HepG2 (cell line): ENCODE measurements at regions not wholly inside any gene's neighbourhood (a gene's known extent, or its start where the extent isn't known, plus 50 kb on each side); places are given as distances from the start of the nearest gene placed in this dataset.

Experiments
- ATAC-seq: fragments of 200-7000 bp; cut with Tn5 transposase; 3 replicates; pipeline ENCODE4 v1.9.1; 2020; ENCODE audit warnings: mild to moderate bottlenecking, moderate library complexity
- BruUV-seq: library from RNA; stranded (reverse); fragments of 400-500 nt; replicated peaks from 2 replicates; lab custom pipeline; 2021; lab: Mats Ljungman, UMichigan
- CTCF ChIA-PET: fragments of 300-600 bp; formaldehyde crosslinking; extraction: SDS; loops from one replicate; lab custom pipeline; 2021; ENCODE audit warnings: low total read pairs, inconsistent platforms, low intra/inter-chr PET ratio; lab: Yijun Ruan, JAX
- POLR2A ChIA-PET: fragments of 350-600 bp; sonication (Branson Sonifier 250); formaldehyde crosslinking; loops from one replicate; lab custom pipeline; 2020; ENCODE audit warnings: antibody characterized with exemption, inconsistent platforms; lab: Yijun Ruan, JAX
- DNase-seq: peaks from one replicate; pipeline ENCODE4 v3.0.0-alpha.2; 2015; ENCODE audit warnings: low spot score
- FAIRE-seq: peaks from 3 replicates; lab custom pipeline; 2011; peaks lifted over from hg19 to GRCh38; lab: Jason Lieb, UNC
- H2AFZ ChIP-seq: one replicate; pipeline ENCODE4 v1.6.1; 2011; ENCODE audit warnings: low read length, inconsistent platforms
- H3K27ac ChIP-seq: fragments of 300-600 bp; 3 replicates; pipeline ENCODE4 v1.8.0; 2011; ENCODE audit warnings: mixed run types, mild to moderate bottlenecking, mixed read lengths, low read length, inconsistent platforms; ENCODE audit not compliant: insufficient read depth; ENCODE audit errors: extremely low read length
- H3K27me3 ChIP-seq, 2 experiments: fragments of 200-600 bp in 1 of 2; 2 replicates in 1 of 2; 3 replicates in 1 of 2; pipeline versions ENCODE4 v1.6.0 to v1.8.0; 2011; ENCODE audit warnings: low read length in 2 of 2, mild to moderate bottlenecking in 2 of 2, moderate library complexity in 2 of 2, inconsistent platforms in 1 of 2; ENCODE audit not compliant: insufficient read depth in 2 of 2, control insufficient read depth in 1 of 2
- H3K36me3 ChIP-seq, 2 experiments: fragments of 200-600 bp in 1 of 2; replicated peaks in 1 of 2; 2 replicates in 1 of 2; 3 replicates in 1 of 2; pipeline versions ENCODE4 v1.5.1 to v1.8.0; 2011; ENCODE audit warnings: low read length in 2 of 2, inconsistent platforms in 1 of 2; ENCODE audit not compliant: insufficient read depth in 2 of 2, control insufficient read depth in 1 of 2
- H3K4me1 ChIP-seq: 2 replicates; pipeline ENCODE4 v1.5.1; 2012; ENCODE audit warnings: low read length, inconsistent platforms; ENCODE audit not compliant: insufficient read depth
- H3K4me2 ChIP-seq: 2 replicates; pipeline ENCODE4 v1.6.0; 2011; ENCODE audit warnings: low read depth, low read length, inconsistent platforms
- H3K4me3 ChIP-seq, 3 experiments: fragments of 200-600 bp in 1 of 3; sonication (generic), shearing (Covaris generic) in 1 of 3; replicated peaks in 1 of 3; 2 replicates each; pipeline ENCODE4 v1.5.1; 2011 to 2016; ENCODE audit warnings: low read length in 3 of 3, inconsistent platforms in 2 of 3, low read depth in 2 of 3, mild to moderate bottlenecking in 2 of 3, control low read depth in 1 of 3, mixed read lengths in 1 of 3; ENCODE audit not compliant: insufficient read depth in 1 of 3
- H3K79me2 ChIP-seq: one replicate; pipeline ENCODE4 v1.6.1; 2011; ENCODE audit warnings: low read length, inconsistent platforms; ENCODE audit not compliant: insufficient read depth
- H3K9ac ChIP-seq: 2 replicates; pipeline ENCODE4 v1.6.0; 2011; ENCODE audit warnings: mild to moderate bottlenecking, low read depth, low read length, inconsistent platforms; ENCODE audit not compliant: insufficient read depth
- H3K9me3 ChIP-seq: 2 replicates; pipeline ENCODE4 v1.5.1; 2012; ENCODE audit warnings: mild to moderate bottlenecking, low read length
- H4K20me1 ChIP-seq: 2 replicates; pipeline ENCODE4 v1.6.0; 2011; ENCODE audit warnings: inconsistent platforms, mild to moderate bottlenecking, low read length, moderate library complexity; ENCODE audit not compliant: insufficient read depth
- ARNT2 ChIP-seq: sonication (generic); formaldehyde crosslinking; IDR thresholded peaks from 2 replicates; pipeline ENCODE4 v1.8.0; 2022; ENCODE audit warnings: mild to moderate bottlenecking, low read depth, missing genetic modification reagents, moderate library complexity
- ATF1 ChIP-seq: IDR thresholded peaks from 2 replicates; pipeline ENCODE4 v1.6.1; 2016; ENCODE audit warnings: mild to moderate bottlenecking, control low read depth
- CREB3 ChIP-seq: sonication (generic); formaldehyde crosslinking; IDR thresholded peaks from 2 replicates; pipeline ENCODE4 v1.5.0; 2020; ENCODE audit warnings: missing genetic modification reagents
- DDIT3 ChIP-seq: sonication (generic); formaldehyde crosslinking; IDR thresholded peaks from 2 replicates; pipeline ENCODE4 v1.4.0; 2020; ENCODE audit warnings: mild to moderate bottlenecking, missing genetic modification reagents
- NR3C1 ChIP-seq: sonication (generic); formaldehyde crosslinking; IDR thresholded peaks from 2 replicates; pipeline ENCODE4 v1.4.0; 2020; ENCODE audit warnings: missing genetic modification reagents
- PHF5A ChIP-seq: IDR thresholded peaks from one replicate; pipeline ENCODE4 v1.6.1; 2018; ENCODE audit warnings: low read depth, missing genetic modification reagents; ENCODE audit not compliant: unreplicated experiment
- SATB2 ChIP-seq: sonication (generic); formaldehyde crosslinking; IDR thresholded peaks from 2 replicates; pipeline ENCODE4 v1.5.0; 2020; ENCODE audit warnings: missing genetic modification reagents
- SUZ12 ChIP-seq: fragments of 150-350 bp; IDR thresholded peaks from 2 replicates; pipeline ENCODE4 v1.6.1; 2014; ENCODE audit warnings: low read depth, low read length
- ZFP91 ChIP-seq: sonication (generic); formaldehyde crosslinking; IDR thresholded peaks from 2 replicates; pipeline ENCODE4 v1.9.0; 2022; ENCODE audit warnings: missing genetic modification reagents, mild to moderate bottlenecking, borderline replicate concordance
- ZHX1 ChIP-seq: sonication (generic); formaldehyde crosslinking; IDR thresholded peaks from 2 replicates; pipeline ENCODE4 v1.8.1; 2022; ENCODE audit warnings: low read depth, mild to moderate bottlenecking, missing genetic modification reagents
- ZNF138 ChIP-seq: sonication (generic); formaldehyde crosslinking; IDR thresholded peaks from 2 replicates; pipeline ENCODE4 v1.5.0; 2020; ENCODE audit warnings: mild to moderate bottlenecking, low read depth, missing genetic modification reagents
- ZNF275 ChIP-seq: sonication (generic); formaldehyde crosslinking; IDR thresholded peaks from 2 replicates; pipeline ENCODE4 v1.8.0; 2022; ENCODE audit warnings: missing genetic modification reagents, mild to moderate bottlenecking, inconsistent platforms, borderline replicate concordance
- ZNF280D ChIP-seq: sonication (generic); formaldehyde crosslinking; IDR thresholded peaks from 2 replicates; pipeline ENCODE4 v1.5.1; 2020; ENCODE audit warnings: mild to moderate bottlenecking, missing genetic modification reagents
- ZNF883 ChIP-seq: sonication (generic); formaldehyde crosslinking; IDR thresholded peaks from 2 replicates; pipeline ENCODE4 v1.5.1; 2020; ENCODE audit warnings: mild to moderate bottlenecking, missing genetic modification reagents; ENCODE audit errors: not compliant biosample characterization
- WGBS: methylation state at CpG from one replicate; pipeline ENCODE4 v1.1.6; 2017; ENCODE audit warnings: low lambda C conversion rate; 5-methylcytosine and 5-hydroxymethylcytosine counted together
- in situ Hi-C: cut with HindIII; loops from 2 replicates; pipeline ENCODE4 v1.10.0; 2017; ENCODE audit warnings: low pct_unique_long_range_greater_than_20kb; ENCODE audit not compliant: extremely low pct_ligation_motif_present
- intact Hi-C: fragments of 100-400 bp; cut with micrococcal nuclease; formaldehyde crosslinking; loops from one replicate; pipeline ENCODE4 v1.10.0; 2022; ENCODE audit not compliant: unreplicated experiment

GRCh38 chr2:239463541-239464165 lies 62.8 kb upstream of the HDAC4 start:
- ATAC-seq, result no peak
- DNase-seq, result no peak
- TF ChIP-seq ZHX1 (CRISPR knock-in tag) (no peak), ZNF280D (CRISPR knock-in tag) (no peak), ZNF275 (CRISPR knock-in tag) (no peak), PHF5A (CRISPR knock-in tag) (no peak), CREB3 (CRISPR knock-in tag) (no peak), SATB2 (CRISPR knock-in tag) (no peak), ATF1 (CRISPR knock-in tag) (no peak), NR3C1 (no peak), ARNT2 (CRISPR knock-in tag) (no peak), ZNF138 (no peak), ZNF883 (CRISPR knock-in tag) (no peak), ZFP91 (CRISPR knock-in tag) (no peak), DDIT3 (CRISPR knock-in tag) (no peak), SUZ12 (no peak)

More at GRCh38 chr2:239463541-239464165, 62.8 kb upstream of the HDAC4 start:
- Histone ChIP-seq H3K9me3 (no peaks in the 10 kb centered on the region), H3K27me3 (peaks cover 2 to 35% of the 10 kb centered on the region in 2 experiments; a peak in 2 of 5 replicates), H3K9ac (no peak overlapping the region), H3K36me3 (no peaks in the 10 kb centered on the region), H3K4me2 (no peak overlapping the region), H3K4me1 (peaks cover 19% of the 10 kb centered on the region), H2AFZ (no peak overlapping the region), H3K4me3 (no peak overlapping the region), H3K27ac (no peak overlapping the region), H3K79me2 (no peaks in the 10 kb centered on the region), H4K20me1 (no peaks in the 10 kb centered on the region)
- WGBS, result 26% methylated on average over 16 of the region's 16 CpGs
- in situ Hi-C loops (no loop called here), intact Hi-C loops (no loop called here)
- no peak for FAIRE-seq
- CTCF ChIA-PET, result no interaction called here
- BruUV-seq, result no TSS peak
- POLR2A ChIA-PET, result no interaction called here
